Right lobe of liver (tissue), 6 donors: ENCODE measurements at regions not wholly inside any gene's neighbourhood (a gene's known extent, or its start where the extent isn't known, plus 50 kb on each side); places are given as distances from the start of the nearest gene placed in this dataset.

Experiments used
- ATAC-seq, 4 donors: fragments of 200-7000 bp; cut with Tn5 transposase; one replicate each; pipeline ENCODE4 v1.9.1; 2020; ENCODE audit warnings: mild to moderate bottlenecking in 4 of 4, moderate library complexity in 4 of 4
- DNase-seq, 3 donors: peaks; one replicate each; pipeline ENCODE4 v3.0.0-alpha.2; 2020
- H3K27ac ChIP-seq, 3 donors: fragments of 200-600 bp; one replicate each; pipeline ENCODE4 v1.8.0; 2022
- H3K27me3 ChIP-seq, 2 donors: fragments of 200-600 bp; one replicate each; pipeline ENCODE4 v1.8.0; 2022
- H3K36me3 ChIP-seq, 4 donors: fragments of 200-600 bp; sonication (generic) in 1 of 4; one replicate each; pipeline versions ENCODE4 v1.5.1 to v1.8.0; 2017 to 2022; ENCODE audit warnings: control low read depth in 1 of 4
- H3K4me1 ChIP-seq, 4 donors: fragments of 200-600 bp; sonication (generic) in 1 of 4; one replicate each; pipeline versions ENCODE4 v1.5.1 to v1.8.0; 2017 to 2022; ENCODE audit warnings: control low read depth in 1 of 4
- H3K4me3 ChIP-seq, 3 donors: fragments of 200-600 bp; one replicate each; pipeline ENCODE4 v1.8.0; 2022
- H3K9me3 ChIP-seq, 4 donors: fragments of 200-600 bp; sonication (generic) in 1 of 4; one replicate each; pipeline versions ENCODE4 v1.5.1 to v1.8.0; 2017 to 2022; ENCODE audit warnings: control low read depth in 1 of 4
- CTCF ChIP-seq, 4 donors: fragments of 200-600 bp in 3 of 4; fragments of 450-650 bp in 1 of 4; IDR thresholded peaks; one replicate each; pipeline versions ENCODE4 v1.5.1 to v1.8.0; 2016 to 2022; ENCODE audit warnings: antibody characterized with exemption in 4 of 4, mild to moderate bottlenecking in 2 of 4
- POLR2A ChIP-seq: fragments of 450-650 bp; IDR thresholded peaks from one replicate; pipeline ENCODE4 v1.6.1; 2017; ENCODE audit warnings: antibody characterized with exemption, mild to moderate bottlenecking
- WGBS: methylation state at CpG from one replicate; pipeline ENCODE4 v1.1.6; 2018; ENCODE audit warnings: low coverage, low lambda C conversion rate; ENCODE audit not compliant: insufficient coverage; ENCODE audit errors: missing lambda C conversion rate; 5-methylcytosine and 5-hydroxymethylcytosine counted together
- intact Hi-C, 2 donors: fragments of 100-400 bp; cut with DNase I; formaldehyde crosslinking; loops; one replicate each; pipeline versions ENCODE4 v1.11.2 to v1.14.1; 2022
- donor health status: DM: no; HTN: yes; CAD: no.
- donor health status: DM: no; HTN: no; CAD: no.
- donor health status: DM: no; HTN: no; CAD: no.
- donor health status: DM: no; HTN: yes; CAD: no.
- donor health status: DM: no; HTN: yes; CAD: no.

DNA sequence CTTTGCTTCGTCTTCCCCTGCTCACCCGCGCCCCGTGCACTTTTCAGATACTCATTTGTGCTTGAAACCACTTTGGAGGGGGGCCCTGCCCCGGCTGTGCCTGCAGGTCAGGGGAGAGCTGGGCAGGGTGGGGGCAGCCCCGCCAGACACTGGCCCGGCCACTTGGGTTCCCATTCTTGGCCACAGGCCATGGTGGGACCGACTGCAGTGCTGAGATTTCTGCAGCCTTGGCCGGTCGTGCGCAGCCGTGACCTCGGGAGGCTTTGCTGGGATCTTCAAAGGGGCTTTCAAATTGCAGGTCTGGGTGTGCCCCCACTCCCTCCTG is 54.5 kb upstream of the TTC34 start:
- Histone ChIP-seq H3K4me3 (no peak overlapping the region), H3K9me3 (no peaks in the 10 kb centered on the region), H3K27me3 (no peaks in the 10 kb centered on the region), H3K36me3 (no peaks in the 10 kb centered on the region), H3K27ac (no peak overlapping the region), H3K4me1 (no peaks in the 10 kb centered on the region)
- ATAC-seq (no peak), DNase-seq (peak in 2 of 3 donors; percentile 10 to 44)
- no peak for TF ChIP-seq POLR2A
- TF ChIP-seq CTCF (IDR thresholded peaks at IDR 0.05), result no peak
- intact Hi-C loops, result no loop called here
- WGBS, result 100% methylated on average over 1 of the region's 13 CpGs

GRCh38 chr1:2856676-2857375 is 55.3 kb upstream of the TTC34 start:
- H3K27me3 ChIP-seq, result no peaks in the 10 kb centered on the region
- no peak overlapping the region for H3K4me3 ChIP-seq
- no peaks in the 10 kb centered on the region for H3K36me3 ChIP-seq
- ATAC-seq (no peak), DNase-seq (peak in 2 of 3 donors; percentile 14 to 50)
- WGBS, result 47% methylated on average over 8 of the region's 23 CpGs
- no peaks in the 10 kb centered on the region for H3K4me1 ChIP-seq
- intact Hi-C loops, result no loop called here
- TF ChIP-seq CTCF (IDR thresholded peaks at IDR 0.05) (no peak), POLR2A (no peak)
- H3K9me3 ChIP-seq, result no peaks in the 10 kb centered on the region
- H3K27ac ChIP-seq, result no peak overlapping the region

- intact Hi-C loops, result no loop called here
- DNase-seq (peak in 2 of 3 donors; percentile 7 to 35), ATAC-seq (no peak)
- no peaks in the 10 kb centered on the region for H3K4me1 ChIP-seq
- no peaks in the 10 kb centered on the region for H3K36me3 ChIP-seq
- H3K4me3 ChIP-seq, result no peak overlapping the region
- no peaks in the 10 kb centered on the region for H3K9me3 ChIP-seq
- 63% methylated on average over 7 of the region's 15 CpGs for WGBS
- TF ChIP-seq POLR2A, result no peak
- TF ChIP-seq CTCF (IDR thresholded peaks at IDR 0.05), result no peak
- no peak overlapping the region for H3K27ac ChIP-seq
- no peaks in the 10 kb centered on the region for H3K27me3 ChIP-seq
Observed at GRCh38 chr1:2857521-2857920, 56.0 kb upstream of the TTC34 start.

DNA sequence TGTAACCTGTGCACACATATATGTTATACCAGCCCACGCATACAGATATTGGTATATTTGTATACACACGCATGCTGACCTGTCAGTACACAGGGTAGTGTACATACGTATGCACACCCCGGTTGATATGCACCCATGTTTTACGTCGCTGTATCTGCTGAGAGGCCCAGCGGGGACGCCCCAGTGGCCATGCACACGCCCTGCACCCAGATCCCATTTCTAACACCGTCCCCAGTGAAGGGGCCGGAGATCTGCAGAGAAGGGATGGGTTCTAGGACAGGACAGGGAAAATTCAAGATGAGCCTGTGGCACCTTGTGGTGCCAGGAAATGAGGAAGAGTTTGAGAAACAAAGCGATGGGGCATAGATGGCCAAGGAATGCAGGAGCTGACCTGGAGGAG is 57.2 kb upstream of the TTC34 start:
- Histone ChIP-seq H3K9me3 (no peaks in the 10 kb centered on the region), H3K36me3 (no peaks in the 10 kb centered on the region), H3K27me3 (no peaks in the 10 kb centered on the region), H3K4me1 (no peaks in the 10 kb centered on the region), H3K27ac (no peak overlapping the region), H3K4me3 (no peak overlapping the region)
- TF ChIP-seq CTCF (IDR thresholded peaks at IDR 0.05), result no peak
- no peak for TF ChIP-seq POLR2A
- no peak for ATAC-seq
- 83% methylated on average over 4 of the region's 12 CpGs for WGBS
- no peak for DNase-seq
- intact Hi-C loops, result no loop called here
